ENCODE measurements at regions not wholly inside any gene's neighbourhood (a gene's known extent, or its start where the extent isn't known, plus 50 kb on each side); places are given as distances from the start of the nearest gene placed in this dataset.

GRCh38 chr5:71978216-71978615 lies 129.1 kb upstream of the MAP1B start:
- TF ChIP-seq TAF1 (IDR thresholded peaks at IDR 0.05; ENCODE audit: borderline replicate concordance, insufficient read depth, low read length) (no peak), REST (IDR thresholded peaks at IDR 0.05; ENCODE audit: insufficient read depth in 1 of 2, low read depth in 2 of 2, low read length in 2 of 2) (no peak), POLR2AphosphoS5 (IDR thresholded peaks at IDR 0.05; ENCODE audit: low read depth, low read length) (no peak), SIN3A (IDR thresholded peaks at IDR 0.05; ENCODE audit: borderline replicate concordance, insufficient read depth, low read length) (no peak)

GRCh38 chr5:71982717-71983395 lies 124.4 kb upstream of the MAP1B start:
- no peak for TF ChIP-seq FOXP2 (optimal IDR thresholded peaks at IDR 0.05; ENCODE audit: borderline replicate concordance, extremely low read depth, extremely low read length, insufficient read depth)
- TF ChIP-seq SIN3A (IDR thresholded peaks at IDR 0.05; ENCODE audit: borderline replicate concordance, insufficient read depth, low read length), result no peak
- no peak for TF ChIP-seq REST (IDR thresholded peaks at IDR 0.05; ENCODE audit: insufficient read depth in 1 of 2, low read depth in 2 of 2, low read length in 2 of 2)
- TF ChIP-seq POLR2AphosphoS5 (IDR thresholded peaks at IDR 0.05; ENCODE audit: low read depth, low read length), result no peak
- TF ChIP-seq TAF1 (IDR thresholded peaks at IDR 0.05; ENCODE audit: borderline replicate concordance, insufficient read depth, low read length), result no peak

GRCh38 chr5:71986101-71986500 lies 121.2 kb upstream of the MAP1B start:
- no peak for TF ChIP-seq REST (IDR thresholded peaks at IDR 0.05; ENCODE audit: insufficient read depth in 1 of 2, low read depth in 2 of 2, low read length in 2 of 2)
- TF ChIP-seq SIN3A (IDR thresholded peaks at IDR 0.05; ENCODE audit: borderline replicate concordance, insufficient read depth, low read length), result no peak
- TF ChIP-seq POLR2AphosphoS5 (IDR thresholded peaks at IDR 0.05; ENCODE audit: low read depth, low read length), result no peak
- TF ChIP-seq FOXP2 (optimal IDR thresholded peaks at IDR 0.05; ENCODE audit: borderline replicate concordance, extremely low read depth, extremely low read length, insufficient read depth), result no peak
- TF ChIP-seq TAF1 (IDR thresholded peaks at IDR 0.05; ENCODE audit: borderline replicate concordance, insufficient read depth, low read length), result no peak

GRCh38 chr5:71988808-71989207 lies 118.5 kb upstream of the MAP1B start:
- no peak for TF ChIP-seq SIN3A (IDR thresholded peaks at IDR 0.05; ENCODE audit: borderline replicate concordance, insufficient read depth, low read length)

- no peak for TF ChIP-seq SIN3A (IDR thresholded peaks at IDR 0.05; ENCODE audit: borderline replicate concordance, insufficient read depth, low read length)
Observed at GRCh38 chr5:71993600-71993999, 113.7 kb upstream of the MAP1B start.

- no peak for TF ChIP-seq TAF1 (IDR thresholded peaks at IDR 0.05; ENCODE audit: borderline replicate concordance, insufficient read depth, low read length)
- no peak for TF ChIP-seq FOXP2 (optimal IDR thresholded peaks at IDR 0.05; ENCODE audit: borderline replicate concordance, extremely low read depth, extremely low read length, insufficient read depth)
- TF ChIP-seq SIN3A (IDR thresholded peaks at IDR 0.05; ENCODE audit: borderline replicate concordance, insufficient read depth, low read length), result no peak
- TF ChIP-seq POLR2AphosphoS5 (IDR thresholded peaks at IDR 0.05; ENCODE audit: low read depth, low read length), result no peak
- no peak for TF ChIP-seq REST (IDR thresholded peaks at IDR 0.05; ENCODE audit: insufficient read depth in 1 of 2, low read depth in 2 of 2, low read length in 2 of 2)
Observed at GRCh38 chr5:71996789-71997188, 110.5 kb upstream of the MAP1B start.

Data from PFSK-1 (cell line).